ENCODE measurements at regions not wholly inside any gene's neighbourhood (a gene's known extent, or its start where the extent isn't known, plus 50 kb on each side); places are given as distances from the start of the nearest gene placed in this dataset.

DNA sequence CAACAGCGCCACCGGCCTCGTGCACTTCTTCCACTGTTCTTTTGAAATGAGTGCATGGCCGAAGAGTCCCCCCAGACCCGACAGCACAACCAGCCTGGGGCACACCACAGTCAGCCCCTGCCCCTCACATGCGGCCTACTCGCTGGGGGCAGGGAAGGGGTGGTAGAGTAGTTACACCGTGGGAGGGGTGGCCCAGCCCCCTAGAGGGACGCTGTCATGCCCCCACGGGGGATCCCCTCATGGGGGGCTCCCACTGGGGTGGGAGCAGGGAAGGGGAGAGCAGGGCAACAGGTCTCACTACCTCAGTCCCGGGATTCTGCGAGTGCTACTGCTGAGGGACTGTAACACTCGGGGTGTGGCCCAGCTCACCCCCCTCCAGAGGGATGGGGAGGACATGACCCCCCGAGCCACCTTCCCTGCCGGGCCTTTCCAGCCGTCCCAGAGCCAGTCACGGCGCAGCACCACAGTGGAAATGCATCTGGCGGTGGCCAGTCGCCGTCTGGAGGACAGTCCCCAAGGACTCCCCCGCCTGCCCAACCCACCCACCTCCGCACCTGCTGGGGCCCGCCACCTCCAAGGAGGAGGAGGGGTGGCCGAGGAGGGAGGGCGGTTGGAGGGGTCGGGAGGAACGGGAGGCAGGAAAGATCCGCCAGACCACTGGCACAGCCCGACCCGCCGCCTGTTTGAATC, 84.6 kb upstream of the ZNF254 start:
- TF ChIP-seq, protein P1, sequence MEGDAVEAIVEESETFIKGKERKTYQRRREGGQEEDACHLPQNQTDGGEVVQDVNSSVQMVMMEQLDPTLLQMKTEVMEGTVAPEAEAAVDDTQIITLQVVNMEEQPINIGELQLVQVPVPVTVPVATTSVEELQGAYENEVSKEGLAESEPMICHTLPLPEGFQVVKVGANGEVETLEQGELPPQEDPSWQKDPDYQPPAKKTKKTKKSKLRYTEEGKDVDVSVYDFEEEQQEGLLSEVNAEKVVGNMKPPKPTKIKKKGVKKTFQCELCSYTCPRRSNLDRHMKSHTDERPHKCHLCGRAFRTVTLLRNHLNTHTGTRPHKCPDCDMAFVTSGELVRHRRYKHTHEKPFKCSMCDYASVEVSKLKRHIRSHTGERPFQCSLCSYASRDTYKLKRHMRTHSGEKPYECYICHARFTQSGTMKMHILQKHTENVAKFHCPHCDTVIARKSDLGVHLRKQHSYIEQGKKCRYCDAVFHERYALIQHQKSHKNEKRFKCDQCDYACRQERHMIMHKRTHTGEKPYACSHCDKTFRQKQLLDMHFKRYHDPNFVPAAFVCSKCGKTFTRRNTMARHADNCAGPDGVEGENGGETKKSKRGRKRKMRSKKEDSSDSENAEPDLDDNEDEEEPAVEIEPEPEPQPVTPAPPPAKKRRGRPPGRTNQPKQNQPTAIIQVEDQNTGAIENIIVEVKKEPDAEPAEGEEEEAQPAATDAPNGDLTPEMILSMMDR (IDR thresholded peaks at IDR 0.05; ENCODE audit: extremely low read depth, low read depth, low read length): no peak
- no peak overlapping the region for H3K4me3 ChIP-seq (ENCODE audit: insufficient read depth, low read length)
- no peak overlapping the region for H2AFZ ChIP-seq (ENCODE audit: low read length)
- H3K4me1 ChIP-seq (ENCODE audit: insufficient read depth, low read length): no peaks in the 10 kb centered on the region
- no peaks in the 10 kb centered on the region for H3K79me2 ChIP-seq (ENCODE audit: insufficient read depth, low read length)
- no peak overlapping the region for H3K4me2 ChIP-seq (ENCODE audit: insufficient read depth, low read length)
- no peaks in the 10 kb centered on the region for H3K36me3 ChIP-seq (ENCODE audit: insufficient read depth, low read length)
- peak; percentile 58 for DNase-seq (ENCODE audit: insufficient read length, low spot score, missing footprints)
- no peaks in the 10 kb centered on the region for H4K20me1 ChIP-seq (ENCODE audit: insufficient read depth, low read length)
- H3K27ac ChIP-seq (ENCODE audit: low read depth, low read length): no peak overlapping the region
- H3K9me3 ChIP-seq (ENCODE audit: low read depth, low read length): no peaks in the 10 kb centered on the region
- H3K27me3 ChIP-seq (ENCODE audit: insufficient read depth, low read length): no peaks in the 10 kb centered on the region

DNA sequence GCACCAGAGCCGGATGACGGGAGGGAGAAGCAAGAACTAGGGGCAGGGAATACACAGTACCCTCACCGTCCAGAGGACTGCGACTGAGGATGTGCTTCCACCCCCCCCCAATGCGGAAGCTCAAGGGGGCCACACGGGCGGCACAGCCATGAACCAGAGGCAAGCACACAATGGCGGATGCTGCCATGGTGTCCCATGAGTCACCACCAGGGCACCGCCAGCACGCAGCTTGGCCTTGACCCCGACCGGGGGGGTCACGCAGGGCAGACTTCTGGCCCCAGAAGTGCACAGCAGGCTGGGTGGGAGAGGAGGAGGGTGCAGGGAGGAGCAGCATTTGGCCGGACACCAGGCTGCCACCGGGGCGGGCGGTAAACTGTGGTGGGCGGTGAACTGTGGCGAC, 83.5 kb upstream of the ZNF254 start:
- H3K4me3 ChIP-seq (ENCODE audit: insufficient read depth, low read length): no peak overlapping the region
- no peaks in the 10 kb centered on the region for H3K4me1 ChIP-seq (ENCODE audit: insufficient read depth, low read length)
- no peaks in the 10 kb centered on the region for H3K79me2 ChIP-seq (ENCODE audit: insufficient read depth, low read length)
- DNase-seq (ENCODE audit: insufficient read length, low spot score, missing footprints): peak; percentile 46
- no peaks in the 10 kb centered on the region for H3K27me3 ChIP-seq (ENCODE audit: insufficient read depth, low read length)
- no peaks in the 10 kb centered on the region for H4K20me1 ChIP-seq (ENCODE audit: insufficient read depth, low read length)
- no peaks in the 10 kb centered on the region for H3K9me3 ChIP-seq (ENCODE audit: low read depth, low read length)
- H3K4me2 ChIP-seq (ENCODE audit: insufficient read depth, low read length): no peak overlapping the region
- H3K36me3 ChIP-seq (ENCODE audit: insufficient read depth, low read length): no peaks in the 10 kb centered on the region
- TF ChIP-seq, protein P1 (IDR thresholded peaks at IDR 0.05; ENCODE audit: extremely low read depth, low read depth, low read length): no peak
- no peak overlapping the region for H3K27ac ChIP-seq (ENCODE audit: low read depth, low read length)
- no peak overlapping the region for H2AFZ ChIP-seq (ENCODE audit: low read length)

DNA sequence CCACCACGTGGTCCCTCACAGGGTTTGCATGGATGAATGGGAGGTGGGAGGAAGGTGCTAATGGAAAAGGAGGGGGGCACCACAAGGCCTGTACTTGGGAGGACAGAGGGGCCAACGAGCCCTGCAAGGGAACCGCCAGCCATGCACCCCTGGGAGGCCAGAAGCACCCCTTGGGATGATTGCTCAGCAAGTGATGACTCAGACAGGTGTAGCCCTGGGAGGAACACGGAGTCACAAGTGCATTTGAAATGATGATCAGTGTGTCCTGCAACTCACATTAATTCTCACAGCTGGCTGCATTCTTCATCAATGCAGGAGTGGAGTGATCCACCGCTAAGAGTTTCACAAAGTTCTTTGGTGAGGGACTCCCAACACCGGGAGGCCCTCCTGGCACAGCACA, 82.8 kb upstream of the ZNF254 start:
- H3K4me3 ChIP-seq (ENCODE audit: insufficient read depth, low read length): no peak overlapping the region
- H4K20me1 ChIP-seq (ENCODE audit: insufficient read depth, low read length): no peaks in the 10 kb centered on the region
- no peak overlapping the region for H3K4me2 ChIP-seq (ENCODE audit: insufficient read depth, low read length)
- no peak overlapping the region for H2AFZ ChIP-seq (ENCODE audit: low read length)
- H3K9me3 ChIP-seq (ENCODE audit: low read depth, low read length): no peaks in the 10 kb centered on the region
- no peaks in the 10 kb centered on the region for H3K36me3 ChIP-seq (ENCODE audit: insufficient read depth, low read length)
- no peaks in the 10 kb centered on the region for H3K4me1 ChIP-seq (ENCODE audit: insufficient read depth, low read length)
- TF ChIP-seq, protein P1 (IDR thresholded peaks at IDR 0.05; ENCODE audit: extremely low read depth, low read depth, low read length): no peak
- H3K79me2 ChIP-seq (ENCODE audit: insufficient read depth, low read length): no peaks in the 10 kb centered on the region
- DNase-seq (ENCODE audit: insufficient read length, low spot score, missing footprints): peak; percentile 36
- no peaks in the 10 kb centered on the region for H3K27me3 ChIP-seq (ENCODE audit: insufficient read depth, low read length)
- no peak overlapping the region for H3K27ac ChIP-seq (ENCODE audit: low read depth, low read length)

DNA sequence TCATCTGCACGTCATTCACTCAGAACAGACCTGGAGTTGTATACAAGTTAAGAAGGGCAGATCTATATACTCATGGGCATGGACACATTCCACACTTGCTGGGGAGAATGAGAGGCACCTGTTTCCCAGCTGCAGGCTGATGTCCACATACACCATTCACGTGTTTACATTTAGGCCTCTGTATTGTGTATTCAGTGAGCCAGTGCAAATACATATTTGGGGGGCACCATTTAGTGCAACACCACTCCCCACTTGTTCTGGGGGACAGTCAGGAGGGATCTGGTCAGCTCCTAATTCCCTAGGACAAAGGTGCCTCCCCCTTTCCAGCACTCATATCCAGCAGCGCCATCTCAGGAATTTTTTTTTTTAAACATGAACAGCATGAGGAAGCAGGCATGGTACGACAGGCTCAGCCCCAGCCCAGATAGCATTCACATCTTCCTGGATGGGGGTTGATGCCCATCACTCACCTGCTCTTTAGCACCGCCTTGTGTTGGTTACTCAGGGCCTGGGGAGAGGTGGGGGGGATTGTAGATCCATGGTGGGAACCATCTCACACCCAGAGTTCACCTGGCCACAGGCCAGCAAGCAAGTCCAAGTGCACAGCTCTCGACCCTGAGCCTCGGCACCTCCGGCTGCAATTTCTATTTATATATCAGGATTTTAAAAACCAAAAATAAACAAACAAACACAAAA, 56.9 kb upstream of the ZNF254 start:
- no peaks in the 10 kb centered on the region for H3K27me3 ChIP-seq (ENCODE audit: insufficient read depth, low read length)
- no peaks in the 10 kb centered on the region for H4K20me1 ChIP-seq (ENCODE audit: insufficient read depth, low read length)
- H3K4me2 ChIP-seq (ENCODE audit: insufficient read depth, low read length): no peak overlapping the region
- no peaks in the 10 kb centered on the region for H3K9me3 ChIP-seq (ENCODE audit: low read depth, low read length)
- no peak overlapping the region for H3K27ac ChIP-seq (ENCODE audit: low read depth, low read length)
- no peak overlapping the region for H2AFZ ChIP-seq (ENCODE audit: low read length)
- TF ChIP-seq, protein P1 (IDR thresholded peaks at IDR 0.05; ENCODE audit: extremely low read depth, low read depth, low read length): no peak
- H3K36me3 ChIP-seq (ENCODE audit: insufficient read depth, low read length): no peaks in the 10 kb centered on the region
- peaks cover 10% of the 10 kb centered on the region for H3K79me2 ChIP-seq (ENCODE audit: insufficient read depth, low read length)
- DNase-seq (ENCODE audit: insufficient read length, low spot score, missing footprints): no peak
- H3K4me1 ChIP-seq (ENCODE audit: insufficient read depth, low read length): peaks cover 8% of the 10 kb centered on the region
- H3K4me3 ChIP-seq (ENCODE audit: insufficient read depth, low read length): no peak overlapping the region

All from osteoblast (primary cell).